Ishikawa (cell line): ENCODE measurements at regions not wholly inside any gene's neighbourhood (a gene's known extent, or its start where the extent isn't known, plus 50 kb on each side); places are given as distances from the start of the nearest gene placed in this dataset.

Experiments used
- CEBPB ChIP-seq: IDR thresholded peaks from 2 replicates; pipeline ENCODE4 v1.6.1; 2012
- CREB1 ChIP-seq: IDR thresholded peaks from 2 replicates; pipeline ENCODE4 v1.6.1; 2012; ENCODE audit warnings: low read depth
- EGR1 ChIP-seq: IDR thresholded peaks from 2 replicates; pipeline ENCODE4 v1.6.1; 2012
- EP300 ChIP-seq: IDR thresholded peaks from 2 replicates; pipeline ENCODE4 v1.6.1; 2012; ENCODE audit warnings: borderline replicate concordance
- FOXM1 ChIP-seq: IDR thresholded peaks from 2 replicates; pipeline ENCODE4 v1.6.1; 2012; ENCODE audit warnings: low read depth, borderline replicate concordance
- NFIC ChIP-seq: IDR thresholded peaks from 2 replicates; pipeline ENCODE4 v1.6.1; 2012
- RAD21 ChIP-seq: IDR thresholded peaks from 2 replicates; pipeline ENCODE4 v1.6.1; 2012; ENCODE audit warnings: low read depth
- REST ChIP-seq: IDR thresholded peaks from 2 replicates; pipeline ENCODE4 v1.6.1; 2012; ENCODE audit warnings: low read depth, mild to moderate bottlenecking
- TAF1 ChIP-seq: IDR thresholded peaks from 2 replicates; pipeline ENCODE4 v1.6.1; 2012; ENCODE audit warnings: low read depth, mild to moderate bottlenecking
- TCF12 ChIP-seq: IDR thresholded peaks from 2 replicates; pipeline ENCODE4 v1.6.1; 2012; ENCODE audit warnings: low read depth
- TEAD4 ChIP-seq: IDR thresholded peaks from 2 replicates; pipeline ENCODE4 v1.6.1; 2012
- YY1 ChIP-seq: IDR thresholded peaks from 2 replicates; pipeline ENCODE4 v1.6.1; 2012; ENCODE audit warnings: low read depth
- ZBTB7A ChIP-seq: IDR thresholded peaks from 2 replicates; pipeline ENCODE4 v1.6.1; 2012; ENCODE audit warnings: low read depth
- TF ChIP-seq, protein P1 (sequence below): IDR thresholded peaks from 2 replicates; pipeline ENCODE4 v1.6.1; 2012
- TF ChIP-seq, protein P2 (sequence below): IDR thresholded peaks from 2 replicates; pipeline ENCODE4 v1.6.1; 2012

GRCh38 chr11:47907499-47907898 lies 59.3 kb upstream of the NUP160 start:
- no peak for TF ChIP-seq EGR1
- TF ChIP-seq REST: no peak
- no peak for TF ChIP-seq ZBTB7A
- TF ChIP-seq, protein P1, sequence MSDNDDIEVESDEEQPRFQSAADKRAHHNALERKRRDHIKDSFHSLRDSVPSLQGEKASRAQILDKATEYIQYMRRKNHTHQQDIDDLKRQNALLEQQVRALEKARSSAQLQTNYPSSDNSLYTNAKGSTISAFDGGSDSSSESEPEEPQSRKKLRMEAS: no peak
- no peak for TF ChIP-seq RAD21
- TF ChIP-seq CEBPB: no peak
- TF ChIP-seq TCF12: no peak

DNA sequence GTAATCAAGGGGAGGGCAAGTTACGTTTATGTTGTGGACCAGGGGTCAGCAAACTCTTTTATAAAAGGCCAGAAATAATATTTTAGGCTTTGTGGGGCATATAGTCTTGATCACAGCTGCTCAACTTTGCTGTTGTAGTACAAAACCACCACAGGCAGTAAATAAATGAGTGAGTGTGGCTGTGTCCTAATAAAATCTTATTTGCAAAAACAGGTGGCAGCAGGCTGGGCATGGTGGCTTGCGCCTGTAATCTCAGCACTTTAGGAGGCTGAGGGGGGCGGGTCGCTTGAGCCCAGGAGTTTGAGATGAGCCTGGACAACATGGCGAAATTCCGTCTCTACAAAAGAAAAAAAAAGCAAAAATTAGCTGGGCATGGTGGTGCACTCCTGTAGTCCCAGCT lies 57.9 kb upstream of the NUP160 start:
- TF ChIP-seq EGR1 (no peak), TCF12 (no peak), CREB1 (no peak), NFIC (no peak), FOXM1 (no peak)
- TF ChIP-seq, protein P1: no peak

GRCh38 chr11:47905358-47906059 lies 57.4 kb upstream of the NUP160 start:
- no peak for TF ChIP-seq REST
- no peak for TF ChIP-seq TAF1
- no peak for TF ChIP-seq EGR1
- TF ChIP-seq NFIC: no peak
- TF ChIP-seq, protein P1: no peak
- TF ChIP-seq YY1: no peak
- no peak for TF ChIP-seq CEBPB
- TF ChIP-seq ZBTB7A: no peak
- TF ChIP-seq EP300: no peak
- TF ChIP-seq, protein P2, sequence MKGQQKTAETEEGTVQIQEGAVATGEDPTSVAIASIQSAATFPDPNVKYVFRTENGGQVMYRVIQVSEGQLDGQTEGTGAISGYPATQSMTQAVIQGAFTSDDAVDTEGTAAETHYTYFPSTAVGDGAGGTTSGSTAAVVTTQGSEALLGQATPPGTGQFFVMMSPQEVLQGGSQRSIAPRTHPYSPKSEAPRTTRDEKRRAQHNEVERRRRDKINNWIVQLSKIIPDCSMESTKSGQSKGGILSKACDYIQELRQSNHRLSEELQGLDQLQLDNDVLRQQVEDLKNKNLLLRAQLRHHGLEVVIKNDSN: no peak
- TF ChIP-seq TEAD4: no peak
- no peak for TF ChIP-seq CREB1

GRCh38 chr11:47904808-47905207 lies 56.7 kb upstream of the NUP160 start:
- TF ChIP-seq TEAD4 (no peak), YY1 (no peak), RAD21 (no peak), EP300 (no peak), REST (no peak)
- TF ChIP-seq, protein P2: no peak

DNA sequence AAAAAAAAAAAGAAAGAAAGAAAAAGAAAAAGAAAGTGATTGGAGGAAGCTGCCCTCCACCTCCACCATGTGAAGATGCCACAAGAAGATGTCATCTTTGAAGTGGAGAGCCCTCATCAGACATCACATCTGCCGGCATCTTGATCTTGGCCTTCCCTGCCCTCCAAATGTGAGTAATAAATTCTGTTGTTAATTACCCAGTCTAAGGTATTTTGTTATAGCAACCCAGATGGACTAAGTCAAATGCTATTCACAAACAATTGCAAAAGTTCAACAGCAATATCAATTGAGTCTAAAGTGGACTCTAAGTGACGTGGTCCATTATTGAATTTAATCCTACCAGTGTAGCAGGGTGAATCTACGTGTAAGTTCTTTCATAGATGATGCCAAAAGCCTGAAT lies 55.9 kb upstream of the NUP160 start:
- TF ChIP-seq TCF12 (no peak), REST (no peak), YY1 (no peak), EGR1 (no peak), FOXM1 (no peak), CREB1 (no peak), TAF1 (no peak), RAD21 (no peak)
- TF ChIP-seq, protein P2: no peak
- TF ChIP-seq, protein P1: no peak
